Kidney epithelial cell (primary cell): ENCODE measurements at regions not wholly inside any gene's neighbourhood (a gene's known extent, or its start where the extent isn't known, plus 50 kb on each side); places are given as distances from the start of the nearest gene placed in this dataset.

Source experiments
- DNase-seq: peaks from one replicate; pipeline ENCODE4 v3.0.0-alpha.2; 2010; ENCODE audit warnings: low read depth
- H3K27me3 ChIP-seq: 2 replicates; pipeline ENCODE4 v1.6.0; 2011; ENCODE audit warnings: low read length; ENCODE audit not compliant: control insufficient read depth, insufficient read depth
- H3K36me3 ChIP-seq: 2 replicates; pipeline ENCODE4 v1.5.1; 2011; ENCODE audit warnings: low read length; ENCODE audit not compliant: control insufficient read depth, insufficient read depth
- H3K4me3 ChIP-seq: 2 replicates; pipeline ENCODE4 v1.5.1; 2011; ENCODE audit warnings: low read depth, mild to moderate bottlenecking, control low read depth, low read length
- CTCF ChIP-seq: IDR thresholded peaks from 2 replicates; pipeline ENCODE4 v1.5.1; 2011; ENCODE audit warnings: mild to moderate bottlenecking, moderate library complexity, low read length, control low read depth, inconsistent platforms; ENCODE audit not compliant: insufficient read depth, poor library complexity, severe bottlenecking

- no peak for TF ChIP-seq CTCF
- Histone ChIP-seq H3K36me3 (no peaks in the 10 kb centered on the region), H3K4me3 (no peak overlapping the region), H3K27me3 (no peaks in the 10 kb centered on the region)
- DNase-seq = no peak
These were observed 413.5 kb downstream of the OCA2 start for GRCh38 chr15:27685644-27686043.

- TF ChIP-seq CTCF = no peak
- H3K36me3 ChIP-seq = no peaks in the 10 kb centered on the region
- H3K4me3 ChIP-seq = no peak overlapping the region
- H3K27me3 ChIP-seq = no peaks in the 10 kb centered on the region
- no peak for DNase-seq
These were observed 416.0 kb downstream of the OCA2 start for GRCh38 chr15:27683121-27683520.

GRCh38 chr15:27681038-27681437, 418.1 kb downstream of the OCA2 start:
- Histone ChIP-seq H3K36me3 (no peaks in the 10 kb centered on the region), H3K27me3 (no peaks in the 10 kb centered on the region), H3K4me3 (no peak overlapping the region)
- peak; percentile 56 for TF ChIP-seq CTCF
- no peak for DNase-seq

GRCh38 chr15:27679731-27680471, 419.2 kb downstream of the OCA2 start:
- no peaks in the 10 kb centered on the region for H3K27me3 ChIP-seq
- H3K36me3 ChIP-seq = no peaks in the 10 kb centered on the region
- no peak overlapping the region for H3K4me3 ChIP-seq
- no peak for TF ChIP-seq CTCF
- DNase-seq = no peak

GRCh38 chr15:27679203-27679602, 419.9 kb downstream of the OCA2 start:
- H3K4me3 ChIP-seq = no peak overlapping the region
- no peaks in the 10 kb centered on the region for H3K27me3 ChIP-seq
- H3K36me3 ChIP-seq = no peaks in the 10 kb centered on the region
- no peak for TF ChIP-seq CTCF
- no peak for DNase-seq

- Histone ChIP-seq H3K27me3 (no peaks in the 10 kb centered on the region), H3K4me3 (no peak overlapping the region), H3K36me3 (no peaks in the 10 kb centered on the region)
- DNase-seq = no peak
- TF ChIP-seq CTCF = no peak
These were observed 421.2 kb downstream of the OCA2 start for GRCh38 chr15:27677951-27678350.
